ENCODE measurements at regions not wholly inside any gene's neighbourhood (a gene's known extent, or its start where the extent isn't known, plus 50 kb on each side); places are given as distances from the start of the nearest gene placed in this dataset.

DNA sequence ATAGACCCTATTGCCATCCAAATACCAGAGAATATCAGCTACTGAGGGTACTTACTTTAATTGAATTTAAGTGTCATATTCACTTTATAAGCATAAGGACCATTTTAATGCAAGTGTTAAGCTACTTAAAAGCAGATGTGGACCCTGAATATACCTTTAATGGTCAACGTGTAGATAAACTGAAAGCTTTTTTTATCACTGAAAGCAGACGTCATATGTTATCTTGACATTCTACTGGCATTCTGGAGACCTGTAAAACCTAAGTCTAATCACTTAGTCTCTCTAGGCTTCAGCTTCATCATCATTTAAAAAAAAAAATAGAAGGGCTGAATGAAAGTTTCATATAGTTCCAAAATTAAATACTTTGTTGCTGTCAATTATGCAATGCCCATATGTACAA lies 116.5 kb downstream of the ELAPOR2 start:
- no peak for DNase-seq

DNA sequence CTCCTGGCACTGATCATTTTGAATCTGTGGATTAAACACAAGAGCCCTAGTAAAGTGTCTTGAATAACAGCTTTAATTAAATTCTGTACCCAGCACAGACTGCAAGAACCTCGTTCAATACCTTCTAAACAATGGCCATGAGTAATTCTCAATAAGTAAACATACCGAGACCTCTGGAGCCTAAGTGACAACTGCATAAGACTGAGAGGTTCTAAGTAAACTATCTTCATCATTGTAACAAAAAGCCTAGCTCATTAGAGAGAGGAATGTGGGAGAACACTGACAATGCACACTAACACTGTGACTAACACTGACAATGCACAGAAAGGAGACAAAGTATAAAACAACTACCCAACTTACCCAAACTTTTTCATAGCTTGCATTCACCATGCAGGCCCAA lies 117.4 kb downstream of the ELAPOR2 start:
- no peak for DNase-seq

- peak; percentile 3 for DNase-seq
These were observed 120.1 kb downstream of the ELAPOR2 start for GRCh38 chr7:86939197-86939814.

- no peak for DNase-seq
These were observed 122.0 kb downstream of the ELAPOR2 start for GRCh38 chr7:86937363-86937878.

DNA sequence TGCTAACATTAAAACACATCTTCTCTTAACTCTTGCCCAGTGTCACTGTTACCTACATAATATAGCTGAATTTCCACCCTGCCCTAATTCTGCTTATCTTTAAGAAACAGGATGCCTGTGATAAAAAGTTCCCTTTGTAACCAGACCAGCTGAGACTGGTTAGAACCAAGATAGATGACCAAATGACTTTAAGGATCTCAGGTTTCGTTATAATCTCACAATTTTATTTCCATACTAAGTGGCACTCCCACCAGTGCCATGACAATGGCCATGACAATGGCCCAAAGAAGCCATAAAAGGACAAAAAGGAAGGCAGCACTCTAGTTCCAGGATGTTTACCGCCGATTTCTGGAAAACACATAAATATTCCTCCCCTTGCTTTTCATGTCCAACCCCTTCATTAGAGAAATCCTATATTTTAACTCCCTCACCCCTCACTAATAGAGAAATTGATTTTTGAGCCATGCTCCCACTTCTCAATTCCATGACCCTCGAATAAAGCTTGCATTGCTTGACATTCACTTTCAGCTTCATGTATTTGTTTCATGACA lies 126.1 kb downstream of the ELAPOR2 start:
- no peak for DNase-seq

GRCh38 chr7:86932038-86932512 lies 127.4 kb downstream of the ELAPOR2 start:
- DNase-seq = peak; percentile 85

DNA sequence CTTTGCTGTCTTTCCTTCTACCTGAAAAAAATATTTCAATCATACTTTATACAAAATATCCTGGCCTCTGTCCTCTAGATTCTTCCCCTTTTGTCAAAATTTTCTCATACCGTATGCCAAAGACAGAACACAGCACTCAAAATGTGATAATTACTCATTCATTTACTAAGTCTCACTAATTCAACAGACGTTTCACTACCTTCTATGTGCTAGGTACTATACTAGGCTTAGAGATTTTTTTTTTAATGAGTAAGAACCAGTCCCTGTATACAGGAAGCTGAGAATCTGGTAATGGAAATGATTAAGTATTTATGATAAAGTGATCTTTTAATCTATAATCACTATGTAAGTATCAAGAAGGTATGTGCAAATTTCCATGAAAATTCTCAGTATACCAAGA lies 128.0 kb downstream of the ELAPOR2 start:
- DNase-seq = no peak

GRCh38 chr7:86930554-86931307 lies 128.7 kb downstream of the ELAPOR2 start:
- no peak for DNase-seq

DNA sequence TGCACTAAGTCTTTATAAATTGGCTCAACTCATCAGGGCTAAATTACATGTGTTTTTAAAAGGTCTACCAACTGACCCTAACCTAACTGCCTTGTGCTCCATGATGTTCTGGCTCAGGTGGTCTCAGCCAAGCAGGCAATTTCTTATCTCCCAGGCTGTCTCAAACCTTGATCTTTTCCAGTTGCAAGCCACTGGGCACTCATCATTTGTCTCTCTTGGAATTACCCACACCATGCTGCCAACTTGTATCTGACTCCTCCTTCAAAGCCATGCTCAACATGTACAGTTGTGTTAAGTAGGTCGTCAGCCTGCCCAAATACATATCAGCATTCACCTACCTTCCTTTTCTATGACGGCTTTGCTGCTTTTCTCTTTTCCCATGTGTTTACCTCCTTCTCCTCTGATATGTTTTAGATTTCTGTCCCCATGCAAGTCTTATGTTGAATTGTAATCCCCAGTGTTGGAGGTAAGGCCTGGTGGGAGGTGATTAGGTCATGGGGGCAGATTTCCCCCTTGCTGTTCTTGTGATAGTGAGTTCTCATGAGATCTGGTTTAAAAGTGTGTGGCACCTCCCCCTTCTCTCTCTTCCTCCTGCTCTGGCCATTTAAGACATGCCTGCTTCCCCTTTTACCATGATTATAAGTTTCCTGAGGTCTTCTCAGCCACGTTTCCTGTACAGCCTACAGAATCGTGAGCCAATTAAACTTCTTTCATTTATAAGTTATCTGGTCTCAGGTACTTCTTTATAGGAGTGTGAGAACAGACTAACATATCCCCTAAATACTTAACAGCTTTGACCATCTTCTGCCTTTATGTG lies 130.0 kb downstream of the ELAPOR2 start:
- no peak for DNase-seq

- DNase-seq = no peak
These were observed 131.1 kb downstream of the ELAPOR2 start for GRCh38 chr7:86928308-86928707.

GRCh38 chr7:86926732-86927131 lies 132.7 kb downstream of the ELAPOR2 start:
- DNase-seq = peak; percentile 57

DNA sequence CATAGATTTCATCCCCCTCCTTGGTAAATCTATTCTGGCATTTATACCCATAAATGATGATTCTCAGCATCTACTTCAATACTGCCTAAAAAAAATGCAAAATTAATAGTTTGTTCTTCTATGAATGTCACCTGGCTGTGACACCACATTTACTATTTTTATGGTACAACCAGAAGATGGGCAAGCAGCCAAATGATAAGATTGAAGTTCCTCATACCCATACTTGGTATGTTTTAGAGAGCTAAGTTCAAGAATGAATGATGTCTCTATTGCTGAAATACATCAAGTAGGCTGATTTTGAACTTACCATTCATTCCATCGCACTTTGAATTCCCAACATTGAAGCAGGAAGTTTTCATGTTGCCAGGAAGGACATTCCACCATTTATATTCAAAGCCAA lies 134.2 kb downstream of the ELAPOR2 start:
- DNase-seq = no peak

GRCh38 chr7:86923527-86923926 lies 135.9 kb downstream of the ELAPOR2 start:
- no peak for DNase-seq

GRCh38 chr7:86920154-86920553 lies 139.3 kb downstream of the ELAPOR2 start:
- no peak for DNase-seq

- DNase-seq = no peak
These were observed 141.2 kb downstream of the ELAPOR2 start for GRCh38 chr7:86918245-86918644.

DNA sequence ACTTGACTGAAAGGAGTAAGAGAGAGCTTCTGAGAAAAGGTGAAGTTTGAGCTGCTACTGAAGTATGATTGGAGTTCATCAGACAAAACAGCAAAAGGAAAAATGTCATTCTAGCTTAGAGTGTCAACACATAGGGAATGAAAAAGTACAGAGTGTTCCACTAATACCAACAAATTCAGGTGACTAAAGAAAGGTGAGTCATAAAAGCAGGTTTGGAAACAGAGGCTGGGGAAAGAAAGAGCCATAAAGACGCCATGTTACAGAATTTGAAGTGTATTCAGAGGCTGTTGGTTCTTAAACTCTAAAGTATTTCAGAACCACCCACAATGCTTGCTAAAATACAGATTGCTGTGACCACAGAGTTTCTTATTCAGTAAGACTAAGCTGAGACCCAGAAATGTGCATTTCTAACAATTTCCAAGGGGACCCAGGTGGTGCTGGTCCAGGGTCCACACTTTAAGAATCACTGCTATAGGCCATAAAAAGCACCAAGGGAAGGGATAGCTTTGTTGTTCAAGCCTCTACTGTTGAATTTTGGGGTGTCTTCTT lies 143.1 kb downstream of the ELAPOR2 start:
- no peak for DNase-seq

GRCh38 chr7:86914551-86914950 lies 144.9 kb downstream of the ELAPOR2 start:
- DNase-seq = no peak
